ENCODE measurements at regions not wholly inside any gene's neighbourhood (a gene's known extent, or its start where the extent isn't known, plus 50 kb on each side); places are given as distances from the start of the nearest gene placed in this dataset.

DNA sequence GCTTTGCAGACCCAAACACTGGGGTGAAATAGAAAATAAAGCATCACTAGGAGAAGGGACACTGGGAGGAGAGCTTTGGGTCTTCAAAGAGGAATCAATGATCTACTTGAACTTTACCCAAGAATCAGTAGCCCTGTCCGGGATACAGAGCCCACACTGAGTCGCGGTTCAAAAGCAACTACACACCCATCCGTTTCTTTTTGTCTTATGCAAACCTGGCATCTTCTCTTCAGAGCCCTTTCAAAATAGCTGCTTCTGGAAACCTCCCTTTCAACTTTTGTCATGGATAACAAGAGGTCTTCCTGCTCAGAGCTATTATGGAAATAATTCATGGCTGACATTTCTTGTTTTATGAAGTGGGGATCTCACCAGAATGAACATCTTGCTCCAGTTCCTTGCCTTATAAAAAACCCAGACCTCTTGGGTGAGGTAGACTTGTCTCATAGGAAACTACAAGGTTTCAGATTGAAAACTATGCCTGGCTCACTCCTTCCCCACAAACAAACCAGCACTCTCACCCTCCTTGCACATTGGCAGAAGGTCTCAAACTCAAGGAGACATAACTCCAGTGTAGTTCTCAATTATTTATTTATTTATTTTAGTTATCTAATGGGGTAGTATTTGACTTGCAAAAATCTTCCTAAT lies 115.1 kb upstream of the ARHGEF3 start:
- H3K36me3 ChIP-seq: no peaks in the 10 kb centered on the region
- no peaks in the 10 kb centered on the region for H3K27me3 ChIP-seq
- H3K9me3 ChIP-seq: no peaks in the 10 kb centered on the region
- peak overlapping the region in 9 of 10 donors; percentile 36 to 81 (median 71) for H3K27ac ChIP-seq
- DNase-seq (no peak), ATAC-seq (peak in 4 of 8 donors; percentile 30 to 46 (median 38))
- intact Hi-C loops (cut with DNase I): loop anchor here in 3 of 10 donors (5.0 to 10.0 kb wide), 4 partner anchors 35 to 115 kb away; partner anchors contain the start of gene ARHGEF3 (in 2 of the 3)
- peak overlapping the region in 9 of 10 donors; percentile 25 to 60 (median 53) for H3K4me3 ChIP-seq
- peaks cover 0 to 43% (median 28%) of the 10 kb centered on the region in 9 donors for H3K4me1 ChIP-seq
- TF ChIP-seq, protein P1, sequence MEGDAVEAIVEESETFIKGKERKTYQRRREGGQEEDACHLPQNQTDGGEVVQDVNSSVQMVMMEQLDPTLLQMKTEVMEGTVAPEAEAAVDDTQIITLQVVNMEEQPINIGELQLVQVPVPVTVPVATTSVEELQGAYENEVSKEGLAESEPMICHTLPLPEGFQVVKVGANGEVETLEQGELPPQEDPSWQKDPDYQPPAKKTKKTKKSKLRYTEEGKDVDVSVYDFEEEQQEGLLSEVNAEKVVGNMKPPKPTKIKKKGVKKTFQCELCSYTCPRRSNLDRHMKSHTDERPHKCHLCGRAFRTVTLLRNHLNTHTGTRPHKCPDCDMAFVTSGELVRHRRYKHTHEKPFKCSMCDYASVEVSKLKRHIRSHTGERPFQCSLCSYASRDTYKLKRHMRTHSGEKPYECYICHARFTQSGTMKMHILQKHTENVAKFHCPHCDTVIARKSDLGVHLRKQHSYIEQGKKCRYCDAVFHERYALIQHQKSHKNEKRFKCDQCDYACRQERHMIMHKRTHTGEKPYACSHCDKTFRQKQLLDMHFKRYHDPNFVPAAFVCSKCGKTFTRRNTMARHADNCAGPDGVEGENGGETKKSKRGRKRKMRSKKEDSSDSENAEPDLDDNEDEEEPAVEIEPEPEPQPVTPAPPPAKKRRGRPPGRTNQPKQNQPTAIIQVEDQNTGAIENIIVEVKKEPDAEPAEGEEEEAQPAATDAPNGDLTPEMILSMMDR (IDR thresholded peaks at IDR 0.05): no peak
- WGBS, 2 donors: 68 to 75% methylated on average over 4 of the region's 4 CpGs

DNA sequence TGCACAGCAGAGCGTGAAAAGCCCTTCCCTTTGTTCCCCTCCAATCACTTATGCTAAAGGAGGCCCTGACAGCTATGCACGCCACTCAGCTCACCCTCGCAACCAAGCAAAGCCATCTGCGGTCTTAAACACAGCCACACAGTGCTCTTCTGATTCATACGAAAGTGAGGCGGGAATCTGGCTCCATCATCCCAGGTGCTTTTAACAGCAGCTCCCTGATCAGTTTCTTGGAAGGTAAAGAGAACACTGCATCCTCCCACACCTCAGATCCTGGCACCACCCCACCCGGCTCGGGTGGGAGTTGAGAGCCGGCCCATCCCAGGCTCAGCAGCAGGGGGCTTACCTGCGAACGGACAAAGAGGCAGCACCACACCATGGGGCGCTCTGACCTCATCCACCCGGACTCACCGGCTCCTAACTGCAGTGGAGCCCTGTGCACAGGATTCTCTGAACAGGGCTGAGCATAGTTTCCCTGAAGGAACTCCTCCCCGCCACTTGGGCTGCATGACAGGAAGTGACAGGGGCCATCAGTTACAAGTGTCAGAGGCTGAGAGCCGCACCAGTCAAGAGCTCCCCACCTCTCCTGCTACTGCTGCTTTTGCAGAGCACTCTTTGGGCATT lies 114.3 kb upstream of the ARHGEF3 start:
- peaks cover 5 to 43% (median 26%) of the 10 kb centered on the region in 9 donors for H3K4me1 ChIP-seq
- H3K27me3 ChIP-seq: no peaks in the 10 kb centered on the region
- peak overlapping the region in 9 of 10 donors; percentile 25 to 60 (median 53) for H3K4me3 ChIP-seq
- TF ChIP-seq, protein P1 (IDR thresholded peaks at IDR 0.05): peak in 2 of 9 donors; percentile 5 to 34
- 40 to 46% methylated on average over 16 of the region's 16 CpGs for WGBS, 2 donors
- peak overlapping the region in 9 of 10 donors; percentile 36 to 81 (median 71) for H3K27ac ChIP-seq
- H3K9me3 ChIP-seq: no peaks in the 10 kb centered on the region
- ATAC-seq: peak; percentile 79 to 93 (median 85)
- peak; percentile 25 to 55 for DNase-seq
- no peaks in the 10 kb centered on the region for H3K36me3 ChIP-seq
- intact Hi-C loops (cut with DNase I): loop anchor here in 3 of 10 donors (5.0 to 10.0 kb wide), 4 partner anchors 34 to 114 kb away; partner anchors contain the start of gene ARHGEF3 (in 2 of the 3)

DNA sequence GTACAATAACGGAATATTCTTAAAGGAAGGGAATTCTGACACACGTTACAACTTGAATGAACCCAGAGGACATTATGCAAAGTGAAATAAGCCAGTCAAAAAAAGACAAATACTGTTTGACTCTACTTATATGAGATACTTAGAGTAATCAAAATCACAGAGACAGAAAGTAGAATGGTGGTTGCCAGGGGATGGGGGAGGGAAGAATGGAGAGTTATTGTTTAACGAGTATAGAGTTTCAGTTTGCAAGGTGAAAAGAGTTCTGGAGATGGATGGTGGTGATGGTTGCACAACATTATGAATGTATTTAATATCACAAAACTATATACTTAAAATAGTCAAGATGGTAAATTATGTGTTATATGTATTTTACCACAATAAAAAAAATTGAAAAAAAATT lies 112.9 kb upstream of the ARHGEF3 start:
- intact Hi-C loops (cut with DNase I): loop anchor here in 3 of 10 donors (5.0 to 10.0 kb wide), 4 partner anchors 32 to 112 kb away; partner anchors contain the start of gene ARHGEF3 (in 2 of the 3)
- Histone ChIP-seq H3K36me3 (no peaks in the 10 kb centered on the region), H3K27me3 (no peaks in the 10 kb centered on the region), H3K4me3 (peak overlapping the region in 6 of 10 donors; percentile 52 to 60 (median 54)), H3K9me3 (no peaks in the 10 kb centered on the region), H3K27ac (peak overlapping the region in 6 of 10 donors; percentile 47 to 81 (median 80)), H3K4me1 (peaks cover 5 to 46% (median 32%) of the 10 kb centered on the region in 9 donors)
- 74 to 75% methylated on average over 3 of the region's 3 CpGs for WGBS, 2 donors
- DNase-seq (no peak), ATAC-seq (no peak)
- TF ChIP-seq, protein P1 (IDR thresholded peaks at IDR 0.05): no peak

DNA sequence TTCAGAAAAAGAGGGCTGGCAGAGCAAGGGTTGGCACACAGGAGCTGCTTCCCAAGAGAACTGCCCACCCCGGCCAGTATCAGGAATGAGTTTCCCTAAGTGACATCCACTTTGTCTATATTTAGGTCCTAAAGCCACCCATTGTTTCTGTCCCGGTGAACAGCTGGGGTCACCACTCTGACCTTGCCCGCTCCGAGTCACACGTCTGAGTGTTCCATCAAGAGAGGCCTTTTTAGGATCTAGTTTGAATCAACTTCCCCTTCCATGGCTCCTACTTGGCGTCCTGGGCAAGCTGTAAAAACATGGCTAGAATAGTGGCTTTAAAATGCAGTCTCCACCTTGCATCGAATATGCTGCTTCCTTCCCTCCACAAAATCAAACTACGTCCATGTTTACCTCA lies 109.6 kb upstream of the ARHGEF3 start:
- Histone ChIP-seq H3K36me3 (no peaks in the 10 kb centered on the region), H3K9me3 (no peaks in the 10 kb centered on the region), H3K27ac (peak overlapping the region in 8 of 10 donors; percentile 7 to 58 (median 32)), H3K4me1 (peaks cover 3 to 38% (median 17%) of the 10 kb centered on the region in 9 donors), H3K4me3 (no peak overlapping the region), H3K27me3 (no peaks in the 10 kb centered on the region)
- TF ChIP-seq, protein P1 (IDR thresholded peaks at IDR 0.05): no peak
- WGBS, 2 donors: 21 to 37% methylated on average over 8 of the region's 8 CpGs
- ATAC-seq: peak in 5 of 8 donors; percentile 43 to 78 (median 55)
- peak; percentile 19 to 27 for DNase-seq
- intact Hi-C loops (cut with DNase I): loop anchor here in 1 of 10 donors (10.0 kb wide), 1 partner anchor 107 kb away; the partner anchor contains the start of gene ARHGEF3
